ENCODE measurements at regions not wholly inside any gene's neighbourhood (a gene's known extent, or its start where the extent isn't known, plus 50 kb on each side); places are given as distances from the start of the nearest gene placed in this dataset.

DNA sequence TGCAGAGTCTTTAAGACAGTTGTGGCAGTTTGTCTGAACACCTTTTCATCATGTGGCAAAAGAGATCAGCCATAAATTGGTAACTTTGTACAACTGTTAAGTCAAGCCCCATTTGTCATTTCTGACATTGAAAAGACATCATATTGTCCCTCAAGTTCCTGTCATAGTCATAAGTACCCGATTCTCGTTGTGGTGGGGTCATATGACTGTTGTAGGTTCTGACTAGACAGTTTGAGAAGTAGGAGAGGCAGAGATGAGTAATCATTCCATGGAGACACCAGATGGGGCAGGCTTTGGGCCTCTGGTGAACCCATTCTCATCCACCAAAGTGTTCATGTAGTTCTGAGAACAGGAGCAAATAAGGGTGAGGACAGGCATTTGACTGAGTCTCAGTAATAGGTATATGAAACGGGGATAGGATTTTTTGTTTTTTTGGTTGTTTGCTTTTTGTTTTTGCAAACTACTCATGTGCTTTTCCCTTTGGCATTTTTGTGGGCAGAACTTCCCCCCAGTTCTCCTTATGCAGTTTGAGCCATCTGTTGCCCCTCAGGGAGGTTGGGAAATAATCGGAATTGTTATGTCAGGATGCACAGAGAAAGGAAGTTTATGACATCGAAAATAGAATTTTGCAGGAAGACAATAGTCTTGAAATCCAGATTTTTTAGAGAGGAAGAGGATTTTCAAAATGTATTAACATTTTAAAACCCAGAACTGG, 86.9 kb upstream of the KCNE2 start:
- Histone ChIP-seq H3F3A (ENCODE audit: insufficient read depth, low read length) (no peaks in the 10 kb centered on the region), H3K27me3 (ENCODE audit: insufficient read depth, low read length) (no peaks in the 10 kb centered on the region), H3K9me2 (ENCODE audit: low read depth, low read length) (no peaks in the 10 kb centered on the region), H3K79me2 (ENCODE audit: insufficient read depth, low read length) (no peaks in the 10 kb centered on the region), H3K9me3 (ENCODE audit: low read length) (no peaks in the 10 kb centered on the region), H3K36me3 (ENCODE audit: insufficient read depth, low read length) (no peaks in the 10 kb centered on the region), H3K4me2 (ENCODE audit: low read length) (no peak overlapping the region), H4K20me1 (ENCODE audit: insufficient read depth, low read length) (no peaks in the 10 kb centered on the region), H3K9ac (ENCODE audit: low read length) (no peak overlapping the region), H2AFZ (ENCODE audit: low read length) (no peak overlapping the region), H3K4me3 (ENCODE audit: low read depth, low read length, poor library complexity, severe bottlenecking) (no peak overlapping the region), H3K27ac (ENCODE audit: low read depth, low read length, poor library complexity, severe bottlenecking) (no peak overlapping the region), H3K4me1 (ENCODE audit: insufficient read depth, low read length, severe bottlenecking) (no peaks in the 10 kb centered on the region)
- TF ChIP-seq, protein P1, sequence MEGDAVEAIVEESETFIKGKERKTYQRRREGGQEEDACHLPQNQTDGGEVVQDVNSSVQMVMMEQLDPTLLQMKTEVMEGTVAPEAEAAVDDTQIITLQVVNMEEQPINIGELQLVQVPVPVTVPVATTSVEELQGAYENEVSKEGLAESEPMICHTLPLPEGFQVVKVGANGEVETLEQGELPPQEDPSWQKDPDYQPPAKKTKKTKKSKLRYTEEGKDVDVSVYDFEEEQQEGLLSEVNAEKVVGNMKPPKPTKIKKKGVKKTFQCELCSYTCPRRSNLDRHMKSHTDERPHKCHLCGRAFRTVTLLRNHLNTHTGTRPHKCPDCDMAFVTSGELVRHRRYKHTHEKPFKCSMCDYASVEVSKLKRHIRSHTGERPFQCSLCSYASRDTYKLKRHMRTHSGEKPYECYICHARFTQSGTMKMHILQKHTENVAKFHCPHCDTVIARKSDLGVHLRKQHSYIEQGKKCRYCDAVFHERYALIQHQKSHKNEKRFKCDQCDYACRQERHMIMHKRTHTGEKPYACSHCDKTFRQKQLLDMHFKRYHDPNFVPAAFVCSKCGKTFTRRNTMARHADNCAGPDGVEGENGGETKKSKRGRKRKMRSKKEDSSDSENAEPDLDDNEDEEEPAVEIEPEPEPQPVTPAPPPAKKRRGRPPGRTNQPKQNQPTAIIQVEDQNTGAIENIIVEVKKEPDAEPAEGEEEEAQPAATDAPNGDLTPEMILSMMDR (IDR thresholded peaks at IDR 0.05; ENCODE audit: low read length), result no peak
- no peak for TF ChIP-seq EZH2 (IDR thresholded peaks at IDR 0.05; ENCODE audit: borderline replicate concordance, low read length)

DNA sequence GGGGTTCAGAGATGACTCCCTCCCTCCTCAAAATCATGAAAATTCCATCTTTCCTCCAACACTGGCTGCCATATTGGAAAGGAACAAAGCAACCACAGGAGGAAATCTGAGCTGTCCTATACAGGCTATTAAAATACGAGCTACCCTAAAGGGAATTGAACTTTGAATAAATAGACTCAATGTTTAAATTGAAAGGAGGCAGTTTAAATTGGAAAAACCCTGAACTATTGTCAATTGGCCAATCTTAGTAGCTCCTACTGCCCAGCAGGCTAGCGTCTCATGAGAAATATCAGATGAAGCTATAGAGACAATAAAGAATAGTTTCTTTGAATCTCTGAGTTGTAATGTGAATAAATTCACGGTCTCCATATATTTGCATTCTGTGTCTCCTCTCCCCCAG, 85.4 kb upstream of the KCNE2 start:
- no peak for TF ChIP-seq EZH2 (IDR thresholded peaks at IDR 0.05; ENCODE audit: borderline replicate concordance, low read length)
- TF ChIP-seq, protein P1 (IDR thresholded peaks at IDR 0.05; ENCODE audit: low read length), result no peak
- Histone ChIP-seq H3K79me2 (ENCODE audit: insufficient read depth, low read length) (no peaks in the 10 kb centered on the region), H4K20me1 (ENCODE audit: insufficient read depth, low read length) (no peaks in the 10 kb centered on the region), H3K4me1 (ENCODE audit: insufficient read depth, low read length, severe bottlenecking) (no peaks in the 10 kb centered on the region), H3K27ac (ENCODE audit: low read depth, low read length, poor library complexity, severe bottlenecking) (no peak overlapping the region), H2AFZ (ENCODE audit: low read length) (no peak overlapping the region), H3K36me3 (ENCODE audit: insufficient read depth, low read length) (no peaks in the 10 kb centered on the region), H3K27me3 (ENCODE audit: insufficient read depth, low read length) (no peaks in the 10 kb centered on the region), H3K4me2 (ENCODE audit: low read length) (no peak overlapping the region), H3K4me3 (ENCODE audit: low read depth, low read length, poor library complexity, severe bottlenecking) (no peak overlapping the region), H3K9me2 (ENCODE audit: low read depth, low read length) (no peaks in the 10 kb centered on the region), H3K9me3 (ENCODE audit: low read length) (no peaks in the 10 kb centered on the region), H3K9ac (ENCODE audit: low read length) (no peak overlapping the region), H3F3A (ENCODE audit: insufficient read depth, low read length) (no peaks in the 10 kb centered on the region)

DNA sequence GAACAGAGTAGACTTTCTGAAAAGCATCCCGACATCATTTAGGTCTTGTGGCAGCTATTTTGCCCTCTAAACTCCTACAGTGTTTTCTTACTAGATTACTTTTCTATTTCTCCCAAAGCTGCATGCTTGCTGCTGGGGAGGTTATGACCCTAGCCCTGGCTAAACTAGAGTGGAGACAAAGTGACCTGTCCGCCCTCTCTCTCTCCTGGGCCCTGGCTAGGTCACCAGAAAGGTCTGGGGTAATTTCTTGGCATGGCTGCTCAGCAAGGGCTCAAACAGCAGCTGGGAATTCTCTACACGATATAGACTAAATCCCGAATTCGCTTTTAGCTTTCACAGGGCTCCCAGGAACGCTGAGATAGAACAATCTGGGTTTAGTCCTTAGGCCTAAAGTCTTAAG, 84.5 kb upstream of the KCNE2 start:
- H3K79me2 ChIP-seq (ENCODE audit: insufficient read depth, low read length), result no peaks in the 10 kb centered on the region
- no peaks in the 10 kb centered on the region for H3K9me3 ChIP-seq (ENCODE audit: low read length)
- no peaks in the 10 kb centered on the region for H3K36me3 ChIP-seq (ENCODE audit: insufficient read depth, low read length)
- H3K4me1 ChIP-seq (ENCODE audit: insufficient read depth, low read length, severe bottlenecking), result no peaks in the 10 kb centered on the region
- no peak for TF ChIP-seq EZH2 (IDR thresholded peaks at IDR 0.05; ENCODE audit: borderline replicate concordance, low read length)
- TF ChIP-seq, protein P1 (IDR thresholded peaks at IDR 0.05; ENCODE audit: low read length), result no peak
- H3K9me2 ChIP-seq (ENCODE audit: low read depth, low read length), result no peaks in the 10 kb centered on the region
- no peaks in the 10 kb centered on the region for H3F3A ChIP-seq (ENCODE audit: insufficient read depth, low read length)
- no peak overlapping the region for H3K4me3 ChIP-seq (ENCODE audit: low read depth, low read length, poor library complexity, severe bottlenecking)
- no peak overlapping the region for H2AFZ ChIP-seq (ENCODE audit: low read length)
- H3K4me2 ChIP-seq (ENCODE audit: low read length), result no peak overlapping the region
- H3K27me3 ChIP-seq (ENCODE audit: insufficient read depth, low read length), result no peaks in the 10 kb centered on the region
- H3K9ac ChIP-seq (ENCODE audit: low read length), result no peak overlapping the region
- H4K20me1 ChIP-seq (ENCODE audit: insufficient read depth, low read length), result no peaks in the 10 kb centered on the region
- no peak overlapping the region for H3K27ac ChIP-seq (ENCODE audit: low read depth, low read length, poor library complexity, severe bottlenecking)
